ENCODE measurements at regions not wholly inside any gene's neighbourhood (a gene's known extent, or its start where the extent isn't known, plus 50 kb on each side); places are given as distances from the start of the nearest gene placed in this dataset.

- DNase-seq: no peak
These were observed 1091.8 kb downstream of the TBC1D22A start for GRCh38 chr22:47854251-47854650.

GRCh38 chr22:47853750-47854149 is 1091.3 kb downstream of the TBC1D22A start:
- DNase-seq: no peak

GRCh38 chr22:47851586-47851985 is 1089.1 kb downstream of the TBC1D22A start:
- no peak for DNase-seq

DNA sequence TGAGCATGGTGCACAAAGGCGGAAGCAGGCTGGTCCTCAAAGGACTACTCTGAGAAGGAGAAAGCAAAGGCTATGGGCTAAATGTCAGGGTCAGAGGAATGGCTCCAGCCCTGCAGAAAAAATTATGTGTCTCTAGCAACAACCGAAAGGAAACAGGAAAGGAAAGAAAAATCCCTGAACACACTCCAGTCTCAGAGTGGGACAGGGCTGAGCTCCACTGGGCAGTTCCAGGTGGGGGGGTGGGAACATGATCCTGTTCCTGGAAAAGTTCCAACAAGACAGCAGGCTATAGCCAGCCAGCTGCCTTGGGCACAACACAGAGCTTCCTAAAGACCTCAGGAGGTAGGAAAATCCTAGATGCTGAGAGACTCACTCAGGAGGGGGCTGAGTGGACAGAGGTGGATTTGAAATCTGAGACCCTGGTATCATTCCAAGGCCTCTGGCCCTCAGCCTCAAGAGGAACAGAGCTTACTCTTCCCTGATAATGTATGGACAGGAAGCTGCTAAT is 1088.2 kb downstream of the TBC1D22A start:
- DNase-seq: no peak

DNA sequence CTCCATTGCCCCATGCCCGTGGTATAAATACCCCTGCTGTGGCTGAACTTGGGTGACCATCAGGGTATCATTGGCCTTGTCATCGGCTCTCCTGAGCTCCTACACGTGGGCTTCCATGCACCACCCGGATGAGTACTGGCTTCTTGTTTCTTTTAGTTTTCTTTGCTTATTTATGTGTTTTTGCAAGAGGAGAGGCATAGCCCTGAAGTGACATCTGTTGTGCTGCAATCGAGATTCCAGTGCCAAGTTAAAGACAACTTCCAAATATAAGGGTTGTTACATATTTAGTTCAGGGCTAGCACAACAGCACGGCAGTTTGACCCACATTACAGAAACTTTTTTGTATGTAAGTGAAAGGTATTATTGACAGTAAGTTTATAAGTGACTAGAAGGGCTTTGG is 1087.1 kb downstream of the TBC1D22A start:
- DNase-seq: no peak

DNA sequence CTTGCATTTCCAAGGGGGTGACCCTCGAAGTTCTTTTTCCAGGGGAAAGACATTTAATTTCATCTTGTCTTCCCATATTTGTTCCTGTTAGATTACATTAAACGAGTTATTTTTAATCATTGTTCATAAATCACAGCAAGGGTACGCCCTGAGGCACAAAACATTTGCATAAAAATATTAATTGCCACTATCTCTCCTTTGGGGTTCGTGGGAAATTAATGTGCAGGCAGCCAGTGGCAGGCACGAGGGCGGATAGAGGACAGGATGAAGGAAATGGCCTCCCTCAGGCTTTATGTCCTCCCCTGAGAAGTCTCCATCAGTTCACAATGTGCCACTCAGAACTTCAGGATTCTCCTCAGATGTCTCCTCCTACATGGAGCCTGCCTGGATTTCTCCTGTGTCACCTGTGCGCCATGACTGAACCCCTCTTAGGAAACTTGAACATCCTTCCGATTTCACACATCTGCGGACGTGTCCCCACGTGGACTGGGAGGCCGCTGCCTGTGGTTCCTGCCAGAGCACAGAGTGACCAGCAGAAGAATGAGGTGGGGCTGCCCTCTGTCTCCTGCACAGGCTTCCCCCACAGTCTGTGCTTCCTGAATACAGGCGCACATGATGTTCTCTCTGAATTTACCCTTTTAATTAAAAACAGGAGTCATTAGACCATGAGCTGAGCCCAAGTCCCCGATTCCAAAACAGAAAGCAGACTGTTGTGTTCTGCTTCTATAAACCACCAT is 1085.9 kb downstream of the TBC1D22A start:
- DNase-seq: no peak

- no peak for DNase-seq
These were observed 1084.9 kb downstream of the TBC1D22A start for GRCh38 chr22:47847131-47847890.

- no peak for DNase-seq
These were observed 1083.8 kb downstream of the TBC1D22A start for GRCh38 chr22:47846206-47846605.

DNA sequence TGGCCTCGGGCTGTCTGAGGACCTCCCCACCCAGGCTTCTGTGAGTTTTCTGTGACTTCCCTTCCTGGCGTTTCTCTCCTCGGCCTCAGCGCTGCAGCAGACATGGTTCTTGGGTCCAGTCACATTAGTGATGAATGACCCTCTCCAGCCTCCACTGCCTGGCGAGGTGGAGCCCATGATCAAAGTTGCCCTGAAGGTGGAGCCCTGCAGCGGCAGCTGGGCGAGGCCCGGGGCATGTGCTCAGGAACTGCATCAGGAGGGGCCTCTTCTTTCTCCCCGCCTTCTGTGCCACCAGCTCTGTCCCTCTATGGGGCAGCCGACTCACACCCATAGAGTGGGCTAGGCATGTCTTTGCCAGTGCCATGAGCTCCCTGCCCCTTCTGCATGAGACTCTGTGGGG is 1079.7 kb downstream of the TBC1D22A start:
- no peak for DNase-seq

DNA sequence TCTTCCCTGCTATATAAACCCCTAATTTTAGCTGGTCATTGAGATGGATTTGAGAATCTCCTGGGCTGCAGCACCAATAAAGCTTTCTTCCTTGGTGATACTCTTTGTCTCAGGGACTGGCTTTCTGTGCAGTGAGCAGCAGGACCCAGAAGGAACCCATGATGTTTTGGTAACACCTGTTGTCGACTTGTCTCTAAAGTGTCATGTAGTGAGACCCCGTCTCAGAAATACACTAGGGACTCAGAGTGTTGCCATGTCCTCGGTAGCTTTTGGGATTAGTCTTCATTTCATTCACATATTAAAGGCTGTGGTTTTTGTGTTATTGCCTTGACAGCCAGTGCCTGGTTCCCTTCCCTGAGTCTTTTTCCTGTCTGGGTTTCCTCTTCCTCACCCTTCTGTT is 1078.7 kb downstream of the TBC1D22A start:
- no peak for DNase-seq

DNA sequence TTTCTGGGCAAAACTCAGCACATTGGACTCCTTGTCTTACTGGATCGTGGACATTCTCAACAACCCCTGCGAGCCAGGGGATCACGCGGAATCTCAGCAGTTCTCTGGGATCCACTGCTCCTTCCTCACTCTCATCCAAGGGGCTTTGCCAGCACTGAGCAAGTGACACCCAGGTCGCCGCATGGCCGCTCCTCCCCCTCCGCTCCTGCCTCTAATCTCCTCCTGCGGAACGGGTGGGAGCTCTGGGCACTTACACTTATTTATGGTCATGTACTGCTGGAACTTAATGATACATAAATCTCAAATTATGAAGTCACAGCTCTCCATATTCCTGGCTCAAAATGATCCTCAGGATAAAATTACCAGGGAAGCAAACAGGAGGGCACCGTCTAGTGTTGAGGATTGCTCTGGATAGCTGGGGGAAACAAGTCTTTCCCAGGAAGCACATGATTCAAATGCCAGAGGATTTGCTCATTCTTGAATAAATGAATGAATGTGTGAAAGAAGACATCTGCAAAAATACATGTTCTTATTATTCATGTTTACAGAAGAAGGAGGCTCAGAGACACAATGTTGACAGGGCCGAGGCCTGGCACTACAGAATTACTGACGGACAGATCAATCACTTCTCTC is 1077.3 kb downstream of the TBC1D22A start:
- DNase-seq: no peak

DNA sequence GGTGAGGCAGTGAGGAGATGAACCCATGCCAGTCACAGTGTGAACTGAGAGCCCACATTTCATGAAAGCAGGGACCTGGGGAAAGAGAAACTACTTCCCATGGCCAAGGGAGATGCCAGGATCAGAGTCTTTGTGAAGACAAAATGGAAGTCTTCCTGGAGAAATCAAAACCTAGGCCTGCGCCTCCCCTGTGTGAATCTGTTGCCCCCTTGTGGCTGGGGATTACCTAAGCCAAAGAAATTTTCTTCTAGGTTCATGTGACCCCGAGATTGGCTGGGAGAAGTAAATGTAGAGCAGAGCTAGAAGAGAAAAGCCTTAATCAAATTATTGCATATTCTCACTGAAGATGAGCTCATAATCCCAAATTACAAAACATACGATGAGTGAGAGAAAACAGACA is 1075.3 kb downstream of the TBC1D22A start:
- DNase-seq: no peak

DNA sequence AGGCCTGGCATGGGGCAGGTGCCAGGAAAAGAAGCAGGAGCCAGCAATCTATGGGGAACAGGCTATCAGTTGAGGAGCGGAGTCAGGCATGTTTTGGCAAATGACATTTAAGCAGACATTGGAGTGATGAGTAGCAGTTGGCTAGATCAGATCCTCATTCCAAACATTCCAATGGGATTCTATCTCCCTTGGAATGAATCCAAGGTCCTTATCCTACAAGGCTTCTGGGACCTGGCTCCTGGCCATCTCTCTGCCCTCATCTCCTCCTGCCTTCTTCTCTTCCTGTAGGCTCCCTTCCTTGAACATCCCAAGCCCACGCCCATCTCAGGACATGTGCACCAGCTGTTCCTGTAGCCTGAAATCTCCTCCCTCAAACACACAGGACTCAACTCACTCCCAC is 1074.5 kb downstream of the TBC1D22A start:
- DNase-seq: no peak

DNA sequence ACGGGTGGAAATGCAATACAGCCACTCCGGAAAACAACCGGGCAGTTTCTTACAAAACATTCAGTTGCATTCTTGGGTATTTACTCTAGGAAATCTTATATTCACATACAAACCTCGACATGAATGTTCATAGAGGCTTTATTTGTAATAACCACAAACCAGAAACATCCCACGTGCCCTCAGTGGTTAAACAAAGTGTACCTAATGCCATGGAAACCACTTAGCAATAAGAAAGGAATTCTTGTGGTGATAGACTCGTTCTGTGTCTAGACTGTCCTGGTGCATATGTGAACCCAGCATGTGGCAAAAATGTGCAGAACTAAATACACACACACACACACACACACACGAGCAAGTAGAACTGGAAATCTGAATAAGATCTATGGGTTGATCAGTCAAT is 1073.3 kb downstream of the TBC1D22A start:
- DNase-seq: no peak

DNA sequence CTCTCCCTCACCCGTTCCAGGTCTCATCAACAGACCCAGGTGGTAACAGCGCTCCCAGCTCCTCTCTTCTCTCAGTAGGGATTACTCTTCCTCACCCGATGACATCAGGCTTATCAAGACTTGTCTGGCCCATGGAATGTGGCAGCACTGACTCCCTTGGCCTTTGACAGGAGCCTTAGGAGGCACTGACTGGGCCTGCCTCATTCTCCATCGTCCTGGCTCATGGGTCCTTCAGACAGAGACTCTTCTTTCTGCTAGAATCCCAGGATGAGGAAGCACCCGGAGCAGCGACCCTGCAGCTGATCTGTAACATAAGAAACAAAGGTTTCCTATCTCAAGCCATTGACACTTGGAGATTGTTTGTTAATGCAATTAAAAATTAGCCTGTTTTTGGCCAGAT is 1063.6 kb downstream of the TBC1D22A start:
- no peak for DNase-seq

DNA sequence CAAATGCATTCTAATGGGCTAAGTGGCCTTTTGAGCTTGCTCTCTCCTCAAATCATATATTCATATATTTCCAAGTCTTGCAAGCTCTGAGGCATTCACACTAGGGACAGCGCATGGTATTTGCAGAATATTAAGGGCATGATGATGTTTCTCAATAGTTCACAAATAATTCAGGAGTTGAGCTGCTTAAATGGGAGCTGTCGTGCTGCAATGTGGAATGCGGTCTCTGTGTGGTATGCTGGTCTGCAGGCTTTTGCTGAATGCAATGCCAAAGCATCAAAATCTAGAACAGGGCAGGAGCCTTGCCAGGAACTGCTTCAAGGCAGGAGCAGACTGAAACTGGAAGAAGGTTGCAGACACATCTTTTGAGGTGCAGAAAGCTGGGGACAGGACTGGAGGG is 1060.0 kb downstream of the TBC1D22A start:
- no peak for DNase-seq

DNA sequence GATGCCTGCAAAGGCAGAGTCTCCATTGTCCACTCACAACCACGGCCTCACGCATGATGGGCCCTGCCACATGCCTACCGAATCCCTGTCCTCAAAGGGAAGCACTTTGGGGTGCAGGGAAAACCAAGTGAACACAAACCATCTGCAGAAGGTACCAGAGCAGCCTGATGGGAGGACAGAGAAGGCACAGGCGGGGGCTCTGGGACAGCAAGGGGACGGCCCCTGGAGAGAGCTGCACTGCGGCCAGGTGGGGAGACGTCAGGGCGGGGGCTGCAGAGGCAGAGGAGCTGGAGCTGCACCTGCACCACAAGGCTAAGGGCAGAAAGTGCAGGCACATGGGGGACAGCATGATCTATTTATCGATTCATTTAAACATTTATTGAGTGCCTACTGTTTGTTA is 1056.0 kb downstream of the TBC1D22A start:
- DNase-seq: no peak

- no peak for DNase-seq
These were observed 1054.9 kb downstream of the TBC1D22A start for GRCh38 chr22:47817380-47817779.

GRCh38 chr22:47816863-47817210 is 1054.4 kb downstream of the TBC1D22A start:
- no peak for DNase-seq

DNA sequence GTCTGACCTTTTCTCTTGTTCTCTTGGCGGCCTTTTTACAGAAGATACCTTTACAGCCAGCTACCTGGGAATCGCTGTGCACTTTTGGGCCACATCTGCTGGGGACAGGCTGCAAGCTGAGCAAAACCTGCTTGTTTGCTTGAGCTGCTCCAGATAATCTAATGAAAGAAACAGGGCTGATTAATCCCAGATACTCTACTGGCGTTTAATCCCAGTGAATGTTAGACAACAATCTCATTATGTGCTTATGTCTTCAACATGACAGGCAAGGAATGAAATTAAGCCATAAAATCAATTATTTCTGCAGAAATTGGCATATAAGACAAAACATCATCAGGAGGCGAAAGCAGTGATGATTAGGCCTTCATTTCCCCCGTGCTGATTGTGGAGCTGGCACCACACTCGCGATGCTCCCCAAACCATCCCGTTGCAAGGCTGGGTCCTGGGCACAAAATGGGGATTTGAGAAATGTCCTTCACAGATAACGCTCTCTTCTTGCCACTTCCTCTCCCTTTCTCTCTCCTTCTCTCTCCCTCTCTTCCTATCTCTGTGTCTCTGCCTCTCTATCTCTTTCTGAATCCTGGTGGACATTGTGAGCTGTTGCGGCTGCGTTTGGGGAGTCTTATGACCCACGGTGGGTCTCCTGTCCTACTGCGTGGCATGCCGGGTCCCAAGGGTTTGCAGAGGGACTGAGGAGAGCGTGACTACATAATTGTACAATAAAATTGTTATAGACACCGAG is 1053.8 kb downstream of the TBC1D22A start:
- DNase-seq: no peak

DNA sequence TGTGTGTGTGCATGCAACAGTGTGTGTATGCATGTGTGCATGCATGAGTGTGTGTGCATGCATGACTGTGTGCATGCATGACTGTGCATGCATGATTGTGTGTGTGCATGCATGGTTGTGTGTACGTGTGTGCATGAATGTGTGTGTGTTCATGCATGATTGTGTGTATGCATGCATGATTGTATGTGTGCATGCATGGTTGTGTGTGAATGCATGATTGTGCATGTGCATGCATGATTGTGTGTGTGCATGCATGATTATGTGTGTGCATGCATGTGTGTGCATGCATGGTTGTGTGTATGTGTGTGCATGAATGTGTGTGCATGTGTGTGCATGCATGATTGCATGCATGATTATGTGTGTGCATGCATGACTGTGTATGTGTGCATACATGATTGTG is 1052.0 kb downstream of the TBC1D22A start:
- no peak for DNase-seq

DNA sequence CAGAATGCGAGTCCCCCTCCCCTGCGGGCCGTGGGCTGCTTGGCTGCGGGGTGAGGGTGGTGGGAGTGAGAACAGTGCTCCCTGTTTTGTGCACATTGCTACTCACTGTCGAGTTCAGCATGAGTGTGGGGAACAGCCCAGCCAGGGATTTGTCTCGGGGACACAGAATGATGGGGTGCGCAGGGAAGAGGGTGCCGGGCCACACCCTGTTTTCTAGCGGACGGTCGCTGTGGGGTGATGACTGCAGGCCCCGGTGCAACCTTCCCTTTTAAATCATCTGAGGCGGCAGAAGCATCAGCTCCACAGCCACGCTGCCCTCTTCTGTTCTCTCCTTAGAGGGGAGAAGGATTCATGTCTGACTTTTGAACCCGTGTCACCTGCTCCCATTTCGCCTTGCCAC is 1051.2 kb downstream of the TBC1D22A start:
- DNase-seq: no peak

DNA sequence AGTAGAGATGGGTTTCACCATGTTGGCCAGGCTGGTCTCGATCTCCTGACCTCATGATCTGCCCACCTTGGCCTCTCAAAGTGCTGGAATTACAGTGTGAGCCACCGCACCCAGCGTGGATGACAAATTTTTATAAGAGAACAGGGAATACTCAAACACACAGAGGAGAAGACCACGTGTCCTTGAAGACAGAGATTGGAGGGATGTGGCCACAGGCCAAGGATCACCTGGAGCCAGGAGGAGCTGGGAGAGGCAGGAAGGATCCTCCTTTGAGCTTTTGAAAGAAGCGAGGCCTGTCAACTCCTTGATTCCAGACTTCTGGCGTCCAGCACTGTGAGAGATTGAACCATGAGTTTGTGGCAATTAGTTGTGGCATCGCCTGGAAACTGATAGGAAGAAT is 1049.5 kb downstream of the TBC1D22A start:
- no peak for DNase-seq
